Esophagus muscularis mucosa (tissue), 4 donors: ENCODE measurements at regions not wholly inside any gene's neighbourhood (a gene's known extent, or its start where the extent isn't known, plus 50 kb on each side); places are given as distances from the start of the nearest gene placed in this dataset.

Experiments used
- DNase-seq: peaks from one replicate; pipeline ENCODE4 v3.0.0-alpha.2; 2017; ENCODE audit errors: extremely low spot score
- H3K27ac ChIP-seq, 4 donors: fragments of 200-600 bp; sonication (generic); replicated peaks in 1 of 4; 1 replicate in 3 of 4; 2 replicates in 1 of 4; pipeline ENCODE4 v1.5.1; 2016 to 2019; ENCODE audit warnings: mild to moderate bottlenecking in 1 of 4
- H3K27me3 ChIP-seq, 4 donors: fragments of 200-600 bp; sonication (generic); one replicate each; pipeline versions ENCODE4 v1.5.1 to v1.6.0; 2016 to 2019
- H3K36me3 ChIP-seq, 4 donors: fragments of 200-600 bp; sonication (generic); one replicate each; pipeline ENCODE4 v1.5.1; 2016 to 2019
- H3K4me1 ChIP-seq, 4 donors: fragments of 200-600 bp; sonication (generic); one replicate each; pipeline ENCODE4 v1.5.1; 2016 to 2019
- H3K4me3 ChIP-seq, 4 donors: fragments of 200-600 bp; sonication (generic); 1 replicate in 2 of 4; 2 replicates in 2 of 4; pipeline ENCODE4 v1.5.1; 2016 to 2019; ENCODE audit warnings: mild to moderate bottlenecking in 4 of 4, moderate library complexity in 1 of 4
- H3K9me3 ChIP-seq, 4 donors: fragments of 200-600 bp; sonication (generic); 1 replicate in 3 of 4; 2 replicates in 1 of 4; pipeline ENCODE4 v1.5.1; 2016 to 2019
- CTCF ChIP-seq, 3 experiments: fragments of 200-600 bp in 2 of 3; fragments of 450-650 bp in 1 of 3; sonication (generic) in 2 of 3; IDR thresholded peaks; one replicate each; pipeline ENCODE4 v1.5.1; 2017 to 2019; ENCODE audit warnings: antibody characterized with exemption in 3 of 3, mild to moderate bottlenecking in 2 of 3, moderate library complexity in 1 of 3
- EP300 ChIP-seq: sonication (generic); formaldehyde crosslinking; IDR thresholded peaks from one replicate; pipeline ENCODE4 v1.6.1; 2017; ENCODE audit warnings: antibody characterized with exemption
- POLR2A ChIP-seq: fragments of 450-650 bp; IDR thresholded peaks from one replicate; pipeline ENCODE4 v1.6.1; 2017; ENCODE audit warnings: antibody characterized with exemption, moderate library complexity, mild to moderate bottlenecking, low read depth
- POLR2AphosphoS5 ChIP-seq, 2 donors: sonication (generic); formaldehyde crosslinking; IDR thresholded peaks; one replicate each; pipeline ENCODE4 v1.6.1; 2017; ENCODE audit warnings: antibody characterized with exemption in 2 of 2
- WGBS: methylation state at CpG from one replicate; pipeline ENCODE4 v1.1.5; 2018; 5-methylcytosine and 5-hydroxymethylcytosine counted together
- intact Hi-C: fragments of 100-400 bp; cut with DNase I; formaldehyde crosslinking; loops from one replicate; pipeline ENCODE4 v1.15.1; 2023

- WGBS = 79% methylated on average over 9 of the region's 9 CpGs
- Histone ChIP-seq H3K4me3 (no peak overlapping the region), H3K27me3 (no peaks in the 10 kb centered on the region), H3K4me1 (no peaks in the 10 kb centered on the region), H3K9me3 (no peaks in the 10 kb centered on the region), H3K36me3 (no peaks in the 10 kb centered on the region), H3K27ac (no peak overlapping the region)
- peak; percentile 17 for DNase-seq
- TF ChIP-seq POLR2A = no peak
- TF ChIP-seq CTCF (IDR thresholded peaks at IDR 0.05) = no peak
- no peak for TF ChIP-seq EP300
- no peak for TF ChIP-seq POLR2AphosphoS5 (IDR thresholded peaks at IDR 0.05)
- intact Hi-C loops = no loop called here
Measured at GRCh38 chr18:41548521-41549260, 406.3 kb upstream of the PIK3C3 start.

- H3K36me3 ChIP-seq = no peaks in the 10 kb centered on the region
- no peak overlapping the region for H3K27ac ChIP-seq
- no peak overlapping the region for H3K4me3 ChIP-seq
- peak; percentile 60 for DNase-seq
- TF ChIP-seq CTCF (IDR thresholded peaks at IDR 0.05) (no peak), POLR2A (no peak), POLR2AphosphoS5 (IDR thresholded peaks at IDR 0.05) (no peak), EP300 (no peak)
- intact Hi-C loops = no loop called here
- H3K9me3 ChIP-seq = no peaks in the 10 kb centered on the region
- no peaks in the 10 kb centered on the region for H3K4me1 ChIP-seq
- 54% methylated on average over 2 of the region's 2 CpGs for WGBS
- H3K27me3 ChIP-seq = no peaks in the 10 kb centered on the region
Measured at GRCh38 chr18:41545091-41545888, 409.7 kb upstream of the PIK3C3 start.

GRCh38 chr18:41543815-41544214 is 411.2 kb upstream of the PIK3C3 start:
- Histone ChIP-seq H3K9me3 (no peaks in the 10 kb centered on the region), H3K4me3 (no peak overlapping the region), H3K36me3 (no peaks in the 10 kb centered on the region), H3K27ac (no peak overlapping the region), H3K27me3 (no peaks in the 10 kb centered on the region), H3K4me1 (no peaks in the 10 kb centered on the region)
- no peak for DNase-seq
- 50% methylated on average over 1 of the region's 1 CpG for WGBS
- intact Hi-C loops = no loop called here
- TF ChIP-seq POLR2AphosphoS5 (IDR thresholded peaks at IDR 0.05) (no peak), POLR2A (no peak), CTCF (IDR thresholded peaks at IDR 0.05) (no peak), EP300 (no peak)

- Histone ChIP-seq H3K4me1 (no peaks in the 10 kb centered on the region), H3K9me3 (no peaks in the 10 kb centered on the region), H3K27me3 (no peaks in the 10 kb centered on the region), H3K27ac (no peak overlapping the region), H3K4me3 (no peak overlapping the region), H3K36me3 (no peaks in the 10 kb centered on the region)
- TF ChIP-seq POLR2A = no peak
- TF ChIP-seq CTCF (IDR thresholded peaks at IDR 0.05) = no peak
- no peak for TF ChIP-seq EP300
- no peak for TF ChIP-seq POLR2AphosphoS5 (IDR thresholded peaks at IDR 0.05)
- 74% methylated on average over 3 of the region's 3 CpGs for WGBS
- DNase-seq = no peak
- intact Hi-C loops = no loop called here
Measured at GRCh38 chr18:41540237-41540871, 414.7 kb upstream of the PIK3C3 start.
